Heart right ventricle (tissue), 16 donors: ENCODE measurements at regions not wholly inside any gene's neighbourhood (a gene's known extent, or its start where the extent isn't known, plus 50 kb on each side); places are given as distances from the start of the nearest gene placed in this dataset.

Experiments used
- ATAC-seq, 8 donors: fragments of 200-7000 bp; cut with Tn5 transposase; one replicate each; pipeline ENCODE4 v1.9.1; 2020; ENCODE audit warnings: mild to moderate bottlenecking in 8 of 8, moderate library complexity in 8 of 8, moderate number of reproducible peaks in 1 of 8
- DNase-seq, 2 donors: peaks; one replicate each; pipeline ENCODE4 v3.0.0-alpha.2; 2020
- H3K27ac ChIP-seq, 10 donors: fragments of 200-600 bp; sonication (generic) in 2 of 10; one replicate each; pipeline versions ENCODE4 v1.5.0 to v1.8.0; 2020 to 2022; ENCODE audit warnings: mild to moderate bottlenecking in 3 of 10
- H3K27me3 ChIP-seq, 7 donors: fragments of 200-600 bp; one replicate each; pipeline ENCODE4 v1.8.0; 2021 to 2022; ENCODE audit warnings: mild to moderate bottlenecking in 2 of 7
- H3K36me3 ChIP-seq, 9 donors: fragments of 200-600 bp; sonication (generic) in 1 of 9; one replicate each; pipeline versions ENCODE4 v1.5.0 to v1.8.0; 2020 to 2022; ENCODE audit warnings: mild to moderate bottlenecking in 2 of 9
- H3K4me1 ChIP-seq, 9 donors: fragments of 200-600 bp; sonication (generic) in 1 of 9; one replicate each; pipeline versions ENCODE4 v1.5.0 to v1.8.0; 2020 to 2022; ENCODE audit warnings: mild to moderate bottlenecking in 4 of 9
- H3K4me3 ChIP-seq, 10 donors: fragments of 200-600 bp; sonication (generic) in 2 of 10; one replicate each; pipeline versions ENCODE4 v1.5.0 to v1.8.0; 2020 to 2022; ENCODE audit warnings: mild to moderate bottlenecking in 7 of 10, moderate library complexity in 2 of 10
- H3K9me3 ChIP-seq, 11 donors: fragments of 200-600 bp in 10 of 11; sonication (generic) in 2 of 11; one replicate each; pipeline versions ENCODE4 v1.5.0 to v1.8.0; 2013 to 2022; ENCODE audit warnings: mild to moderate bottlenecking in 2 of 11, control low read depth in 1 of 11, moderate library complexity in 1 of 11
- WGBS, 2 donors: extraction: QIAGEN DNeasy Blood & Tissue Kit; methylation state at CpG; one replicate each; pipeline ENCODE4 v1.1.7; 2013; ENCODE audit warnings: inconsistent platforms in 1 of 2; 5-methylcytosine and 5-hydroxymethylcytosine counted together
- intact Hi-C, 10 donors: fragments of 100-400 bp; cut with DNase I; formaldehyde crosslinking; loops; one replicate each; pipeline versions ENCODE4 v1.11.1 to v1.14.2; 2022
- TF ChIP-seq, protein P1 (sequence below), 9 donors: fragments of 200-600 bp; sonication (generic) in 2 of 9; IDR thresholded peaks; one replicate each; pipeline versions ENCODE4 v1.5.0 to v1.8.0; 2021 to 2022; ENCODE audit warnings: antibody characterized with exemption in 9 of 9, mild to moderate bottlenecking in 5 of 9, moderate library complexity in 1 of 9
- donor health status: Arrhythmogenic right ventricular cardiomyopathy.
- donor health status: ischemic (EF 13 %, LVEDD 7.1; RV severe dilation, severe dysfunction).
- donor health status: healthy with polysubstance abuse.
- donor health status: DM: no; HTN: yes; CAD: no.
- donor health status: DM: no; HTN: no; CAD: no.
- donor health status: ischemic (EF 25% LVEDD 6.9; RV normal size, moderate dysfunction).
- donor health status: ischemic (EF 25% LVEDD 5.7; RV mildly dilated, moderate dysfunction).
- donor health status: healthy.
- donor health status: DM: yes; HTN: yes; CAD: no.
- donor health status: Ischemic cardiomyopathy.
- donor health status: ischemic (EF 35%, LVEDD 5.7; RV mildly dilated, moderate dysfunction).
- donor health status: nonischemic (EF 11% LVEDD 7.7; RV severe dilation, severe dysfunction).
- donor health status: DM: yes; HTN: yes; CAD: no.
- donor health status: PGD.
- donor health status: ischemic (EF 29% LVEDD 5.4; RV normal size, mild dysfunction).
- donor health status: nonischemic (EF 23%, LVEDD 6.1; RV moderate dilation, normal function).

DNA sequence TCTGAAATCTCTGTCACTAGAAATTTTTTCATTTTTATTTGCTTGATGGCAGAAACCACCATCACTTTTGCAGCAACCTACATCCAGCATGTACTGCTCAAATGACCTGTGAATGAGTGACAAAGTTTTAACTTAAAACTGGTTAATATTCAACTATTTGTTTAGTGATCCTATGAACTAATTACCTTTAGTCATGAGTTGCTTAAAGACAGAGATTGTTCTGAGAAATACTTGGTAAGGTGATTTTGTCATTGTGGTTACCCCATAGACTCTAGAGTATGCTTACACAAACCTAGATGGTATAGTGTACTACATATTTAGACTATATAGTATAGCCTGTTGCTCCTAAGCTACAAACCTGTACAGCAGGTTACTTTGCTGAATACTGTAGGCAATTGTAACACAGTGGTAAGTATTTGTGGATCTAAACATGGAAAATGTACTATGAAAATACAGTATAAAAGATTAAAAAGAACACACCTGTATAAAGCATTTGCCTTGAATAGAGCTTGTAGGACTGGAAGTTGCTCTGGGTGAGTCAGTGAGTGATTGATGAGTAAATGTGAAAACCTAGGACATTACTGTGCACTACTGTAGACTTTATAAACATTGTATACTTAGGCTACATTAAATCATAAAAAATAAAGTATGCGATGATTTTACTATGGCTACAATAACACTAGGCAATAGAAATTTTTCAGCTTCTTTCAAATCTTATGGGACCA is 256.6 kb upstream of the PPFIA2 start:
- TF ChIP-seq, protein P1, sequence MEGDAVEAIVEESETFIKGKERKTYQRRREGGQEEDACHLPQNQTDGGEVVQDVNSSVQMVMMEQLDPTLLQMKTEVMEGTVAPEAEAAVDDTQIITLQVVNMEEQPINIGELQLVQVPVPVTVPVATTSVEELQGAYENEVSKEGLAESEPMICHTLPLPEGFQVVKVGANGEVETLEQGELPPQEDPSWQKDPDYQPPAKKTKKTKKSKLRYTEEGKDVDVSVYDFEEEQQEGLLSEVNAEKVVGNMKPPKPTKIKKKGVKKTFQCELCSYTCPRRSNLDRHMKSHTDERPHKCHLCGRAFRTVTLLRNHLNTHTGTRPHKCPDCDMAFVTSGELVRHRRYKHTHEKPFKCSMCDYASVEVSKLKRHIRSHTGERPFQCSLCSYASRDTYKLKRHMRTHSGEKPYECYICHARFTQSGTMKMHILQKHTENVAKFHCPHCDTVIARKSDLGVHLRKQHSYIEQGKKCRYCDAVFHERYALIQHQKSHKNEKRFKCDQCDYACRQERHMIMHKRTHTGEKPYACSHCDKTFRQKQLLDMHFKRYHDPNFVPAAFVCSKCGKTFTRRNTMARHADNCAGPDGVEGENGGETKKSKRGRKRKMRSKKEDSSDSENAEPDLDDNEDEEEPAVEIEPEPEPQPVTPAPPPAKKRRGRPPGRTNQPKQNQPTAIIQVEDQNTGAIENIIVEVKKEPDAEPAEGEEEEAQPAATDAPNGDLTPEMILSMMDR (IDR thresholded peaks at IDR 0.05): no peak
- Histone ChIP-seq H3K27me3 (no peaks in the 10 kb centered on the region), H3K36me3 (no peaks in the 10 kb centered on the region), H3K4me3 (no peak overlapping the region), H3K4me1 (no peaks in the 10 kb centered on the region), H3K27ac (no peak overlapping the region), H3K9me3 (peaks cover 0 to 24% (median 0%) of the 10 kb centered on the region in 11 donors)
- intact Hi-C loops: no loop called here
- no peak for DNase-seq
- WGBS, 2 donors: 93 to 97% methylated on average over 1 of the region's 1 CpG
- no peak for ATAC-seq

DNA sequence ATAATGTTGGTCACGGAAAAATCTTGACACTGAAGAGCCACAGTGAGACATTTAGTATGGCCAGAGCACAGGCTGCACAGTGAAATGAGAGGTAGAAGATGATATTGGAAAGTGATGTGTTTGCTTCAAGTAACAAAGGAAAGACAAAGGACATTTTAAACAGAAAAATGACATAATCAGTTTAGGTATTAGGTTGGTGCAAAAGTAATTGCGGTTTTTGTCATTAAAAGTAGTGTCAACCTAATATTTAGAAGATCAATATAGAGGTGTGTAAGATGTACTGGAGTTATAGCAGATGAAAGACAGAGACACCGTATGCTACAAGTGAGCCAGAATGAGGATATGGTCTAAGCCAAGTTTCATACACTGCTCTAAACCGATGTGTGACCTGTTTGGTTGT is 253.0 kb upstream of the PPFIA2 start:
- no peaks in the 10 kb centered on the region for H3K27me3 ChIP-seq
- H3K36me3 ChIP-seq: no peaks in the 10 kb centered on the region
- no peaks in the 10 kb centered on the region for H3K4me1 ChIP-seq
- no peak overlapping the region for H3K27ac ChIP-seq
- peaks cover 0 to 8% (median 0%) of the 10 kb centered on the region in 11 donors for H3K9me3 ChIP-seq
- no peak overlapping the region for H3K4me3 ChIP-seq
- 81 to 83% methylated on average over 4 of the region's 4 CpGs for WGBS, 2 donors
- TF ChIP-seq, protein P1 (IDR thresholded peaks at IDR 0.05): no peak
- no peak for DNase-seq
- intact Hi-C loops: no loop called here
- ATAC-seq: no peak

DNA sequence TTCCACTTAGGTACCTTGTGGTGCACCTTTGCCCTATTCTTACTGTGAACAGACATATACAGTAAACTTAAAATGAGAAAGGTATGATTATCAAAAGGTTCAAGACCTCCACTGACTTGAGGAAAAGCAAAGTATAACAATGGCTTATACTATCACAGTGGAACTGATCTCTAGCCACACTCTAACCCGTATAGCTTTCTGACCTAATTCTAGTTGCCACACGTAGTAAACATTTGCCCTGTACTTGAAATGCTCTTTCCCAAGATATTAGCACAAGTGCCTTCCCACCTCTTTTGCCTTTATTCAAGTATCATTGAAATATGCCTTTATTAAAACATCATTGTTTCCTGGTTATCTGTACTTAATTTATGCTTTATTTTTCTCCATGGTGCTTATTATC is 250.4 kb upstream of the PPFIA2 start:
- TF ChIP-seq, protein P1 (IDR thresholded peaks at IDR 0.05): no peak
- intact Hi-C loops: no loop called here
- H3K27ac ChIP-seq: no peak overlapping the region
- H3K9me3 ChIP-seq: peaks cover 0 to 4% (median 0%) of the 10 kb centered on the region in 11 donors
- DNase-seq: no peak
- H3K27me3 ChIP-seq: no peaks in the 10 kb centered on the region
- H3K36me3 ChIP-seq: no peaks in the 10 kb centered on the region
- no peaks in the 10 kb centered on the region for H3K4me1 ChIP-seq
- 77 to 90% methylated on average over 2 of the region's 2 CpGs for WGBS, 2 donors
- no peak overlapping the region for H3K4me3 ChIP-seq
- no peak for ATAC-seq

DNA sequence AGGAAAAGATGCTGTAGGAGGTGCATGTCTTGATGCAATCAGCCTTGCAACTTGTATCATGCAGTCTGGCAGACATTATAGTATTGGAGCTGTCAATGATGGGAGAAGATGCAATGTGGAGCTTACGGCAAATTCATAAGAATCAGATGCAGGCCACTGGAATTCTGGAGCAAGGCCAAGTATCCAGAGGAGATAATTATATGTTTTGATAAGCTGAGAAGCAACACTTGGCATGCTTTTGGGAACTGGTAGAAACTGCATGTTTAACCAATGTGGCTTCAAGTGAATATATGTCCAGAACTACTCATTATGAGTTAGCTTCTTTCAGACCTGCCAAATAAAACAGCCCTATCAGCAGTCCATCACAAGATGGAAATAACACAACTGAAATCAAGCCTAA is 249.1 kb upstream of the PPFIA2 start:
- Histone ChIP-seq H3K27ac (no peak overlapping the region), H3K4me3 (no peak overlapping the region), H3K36me3 (no peaks in the 10 kb centered on the region), H3K9me3 (peaks cover 0 to 4% (median 0%) of the 10 kb centered on the region in 11 donors), H3K27me3 (no peaks in the 10 kb centered on the region), H3K4me1 (no peaks in the 10 kb centered on the region)
- TF ChIP-seq, protein P1 (IDR thresholded peaks at IDR 0.05): no peak
- no peak for ATAC-seq
- intact Hi-C loops: no loop called here
- DNase-seq: no peak
- WGBS, 2 donors: 60 to 67% methylated on average over 1 of the region's 1 CpG
